Breast epithelium (tissue), 4 donors: ENCODE measurements at regions not wholly inside any gene's neighbourhood (a gene's known extent, or its start where the extent isn't known, plus 50 kb on each side); places are given as distances from the start of the nearest gene placed in this dataset.
A peak's percentile ranks its signal among the peaks of the same experiment; 100 is the strongest.

Experiments used
- DNase-seq, 2 donors: peaks; one replicate each; pipeline ENCODE4 v3.0.0-alpha.2; 2019; ENCODE audit warnings: low spot score in 2 of 2
- H3K27ac ChIP-seq, 2 donors: fragments of 200-600 bp; sonication (generic) in 1 of 2; one replicate each; pipeline ENCODE4 v1.5.1; 2016 to 2019; ENCODE audit warnings: mild to moderate bottlenecking in 1 of 2
- H3K27me3 ChIP-seq, 2 donors: fragments of 200-600 bp; sonication (generic) in 1 of 2; one replicate each; pipeline versions ENCODE4 v1.5.1 to v1.6.0; 2017 to 2019; ENCODE audit warnings: control low read depth in 1 of 2, mild to moderate bottlenecking in 1 of 2
- H3K36me3 ChIP-seq: fragments of 200-600 bp; one replicate; pipeline ENCODE4 v1.5.1; 2019
- H3K4me1 ChIP-seq, 2 donors: fragments of 200-600 bp; sonication (generic); one replicate each; pipeline ENCODE4 v1.5.1; 2016 to 2019; ENCODE audit warnings: control low read depth in 1 of 2
- H3K4me3 ChIP-seq, 3 donors: fragments of 200-600 bp; sonication (generic); 1 replicate in 2 of 3; 2 replicates in 1 of 3; pipeline ENCODE4 v1.5.1; 2016 to 2019; ENCODE audit warnings: mild to moderate bottlenecking in 3 of 3, moderate library complexity in 2 of 3
- H3K9me3 ChIP-seq, 2 donors: fragments of 200-600 bp; sonication (generic) in 1 of 2; one replicate each; pipeline ENCODE4 v1.5.1; 2016 to 2019; ENCODE audit warnings: control low read depth in 1 of 2
- CTCF ChIP-seq, 3 donors: fragments of 450-650 bp; IDR thresholded peaks; one replicate each; pipeline ENCODE4 v1.5.1; 2016 to 2017; ENCODE audit warnings: antibody characterized with exemption in 3 of 3, mild to moderate bottlenecking in 3 of 3, moderate library complexity in 3 of 3
- POLR2A ChIP-seq: fragments of 450-650 bp; IDR thresholded peaks from one replicate; pipeline ENCODE4 v1.6.1; 2016; ENCODE audit warnings: antibody characterized with exemption, mild to moderate bottlenecking, moderate library complexity
- POLR2AphosphoS5 ChIP-seq, 3 donors: sonication (generic); formaldehyde crosslinking; IDR thresholded peaks; one replicate each; pipeline ENCODE4 v1.6.1; 2017; ENCODE audit warnings: antibody characterized with exemption in 3 of 3
- intact Hi-C: fragments of 100-400 bp; cut with DNase I; formaldehyde crosslinking; loops from one replicate; pipeline ENCODE4 v1.15.1; 2023; ENCODE audit warnings: low total_unique reads

- intact Hi-C loops: no loop called here
- Histone ChIP-seq H3K27me3 (no peaks in the 10 kb centered on the region), H3K36me3 (no peaks in the 10 kb centered on the region), H3K4me3 (no peak overlapping the region), H3K4me1 (peaks cover 0 to 4% of the 10 kb centered on the region in 2 donors), H3K27ac (no peak overlapping the region), H3K9me3 (no peaks in the 10 kb centered on the region)
- TF ChIP-seq CTCF (IDR thresholded peaks at IDR 0.05) (no peak), POLR2A (no peak), POLR2AphosphoS5 (IDR thresholded peaks at IDR 0.05) (no peak)
- DNase-seq: no peak
Measured at GRCh38 chr6:5946701-5947100, 60.0 kb downstream of the NRN1 start.

GRCh38 chr6:5946181-5946580 is 60.5 kb downstream of the NRN1 start:
- H3K9me3 ChIP-seq: no peaks in the 10 kb centered on the region
- no peak for TF ChIP-seq POLR2A
- no peak for TF ChIP-seq CTCF (IDR thresholded peaks at IDR 0.05)
- TF ChIP-seq POLR2AphosphoS5 (IDR thresholded peaks at IDR 0.05): no peak
- H3K4me3 ChIP-seq: no peak overlapping the region
- DNase-seq: no peak
- H3K4me1 ChIP-seq: peaks cover 0 to 6% of the 10 kb centered on the region in 2 donors
- no peaks in the 10 kb centered on the region for H3K27me3 ChIP-seq
- intact Hi-C loops: no loop called here
- no peaks in the 10 kb centered on the region for H3K36me3 ChIP-seq
- no peak overlapping the region for H3K27ac ChIP-seq

GRCh38 chr6:5943591-5943990 is 63.1 kb downstream of the NRN1 start:
- Histone ChIP-seq H3K27ac (no peak overlapping the region), H3K27me3 (no peaks in the 10 kb centered on the region), H3K9me3 (no peaks in the 10 kb centered on the region), H3K36me3 (no peaks in the 10 kb centered on the region), H3K4me1 (peaks cover 0 to 12% of the 10 kb centered on the region in 2 donors), H3K4me3 (no peak overlapping the region)
- TF ChIP-seq CTCF (IDR thresholded peaks at IDR 0.05): no peak
- no peak for TF ChIP-seq POLR2AphosphoS5 (IDR thresholded peaks at IDR 0.05)
- TF ChIP-seq POLR2A: no peak
- no peak for DNase-seq
- intact Hi-C loops: no loop called here

- no peak for DNase-seq
- Histone ChIP-seq H3K9me3 (no peaks in the 10 kb centered on the region), H3K36me3 (no peaks in the 10 kb centered on the region), H3K4me1 (peaks cover 0 to 12% of the 10 kb centered on the region in 2 donors), H3K4me3 (no peak overlapping the region), H3K27me3 (no peaks in the 10 kb centered on the region), H3K27ac (no peak overlapping the region)
- intact Hi-C loops: no loop called here
- no peak for TF ChIP-seq POLR2AphosphoS5 (IDR thresholded peaks at IDR 0.05)
- no peak for TF ChIP-seq POLR2A
- no peak for TF ChIP-seq CTCF (IDR thresholded peaks at IDR 0.05)
Measured at GRCh38 chr6:5942591-5942990, 64.1 kb downstream of the NRN1 start.

- Histone ChIP-seq H3K36me3 (no peaks in the 10 kb centered on the region), H3K4me1 (peaks cover 5 to 12% of the 10 kb centered on the region in 2 donors), H3K4me3 (no peak overlapping the region), H3K27ac (peak overlapping the region; percentile 33 to 43), H3K27me3 (no peaks in the 10 kb centered on the region), H3K9me3 (no peaks in the 10 kb centered on the region)
- no peak for DNase-seq
- TF ChIP-seq POLR2AphosphoS5 (IDR thresholded peaks at IDR 0.05) (no peak), CTCF (IDR thresholded peaks at IDR 0.05) (no peak), POLR2A (no peak)
- intact Hi-C loops: no loop called here
Measured at GRCh38 chr6:5941188-5941587, 65.5 kb downstream of the NRN1 start.
